K562 (cell line): ENCODE measurements at regions not wholly inside any gene's neighbourhood (a gene's known extent, or its start where the extent isn't known, plus 50 kb on each side); places are given as distances from the start of the nearest gene placed in this dataset.

Source experiments
- CXXC5 ChIP-seq: fragments of 250-450 bp; sonication (Bioruptor Pico); IDR thresholded peaks from 2 replicates; pipeline ENCODE4 v1.8.0; 2022; ENCODE audit warnings: inconsistent platforms, mild to moderate bottlenecking, moderate library complexity
- DACH1 ChIP-seq: fragments of 450-650 bp; IDR thresholded peaks from 2 replicates; pipeline ENCODE4 v1.6.1; 2018; ENCODE audit not compliant: partially characterized antibody
- FOXA1 ChIP-seq: fragments of 450-650 bp; IDR thresholded peaks from 2 replicates; pipeline ENCODE4 v1.6.1; 2016; ENCODE audit warnings: mild to moderate bottlenecking, borderline replicate concordance
- MBD2 ChIP-seq: sonication (generic); IDR thresholded peaks from 2 replicates; pipeline ENCODE4 v1.6.1; 2016; ENCODE audit warnings: low read depth, borderline replicate concordance
- SPI1 ChIP-seq: IDR thresholded peaks from 2 replicates; pipeline ENCODE4 v1.6.1; 2011; ENCODE audit warnings: low read depth, low read length, control low read depth, borderline replicate concordance
- TCF3 ChIP-seq: sonication (generic); formaldehyde crosslinking; IDR thresholded peaks from 2 replicates; pipeline ENCODE4 v1.4.0; 2020; ENCODE audit warnings: mild to moderate bottlenecking, missing genetic modification reagents
- THAP12 ChIP-seq: fragments of 250-450 bp; sonication (Bioruptor Pico); IDR thresholded peaks from 2 replicates; pipeline ENCODE4 v1.9.0; 2021; ENCODE audit warnings: mild to moderate bottlenecking, inconsistent platforms
- U2AF1 ChIP-seq: fragments of 200-400 bp; formaldehyde crosslinking; optimal IDR thresholded peaks from 2 replicates; pipeline ENCODE3; 2017; ENCODE audit warnings: mild to moderate bottlenecking, low read depth, low read length, moderate library complexity
- ZNF197 ChIP-seq: fragments of 200-800 bp; sonication (Bioruptor generic); IDR thresholded peaks from 2 replicates; pipeline ENCODE4 v1.6.1; 2016; ENCODE audit warnings: low read depth, missing genetic modification characterization, missing compliant biosample characterization
- TF ChIP-seq, protein P1 (sequence below): fragments of 450-650 bp; IDR thresholded peaks from one replicate; pipeline ENCODE4 v1.6.1; 2018; ENCODE audit warnings: mild to moderate bottlenecking, moderate library complexity; ENCODE audit not compliant: partially characterized antibody
- TF ChIP-seq, protein P2 (sequence below), 3 experiments: fragments of 200-800 bp in 1 of 3; fragments of 250-450 bp in 1 of 3; fragments of 450-650 bp in 1 of 3; sonication (Bioruptor Pico) in 1 of 3; sonication (Bioruptor generic) in 1 of 3; formaldehyde crosslinking in 1 of 3; IDR thresholded peaks; 2 replicates each; pipeline versions ENCODE4 v1.6.1 to v1.8.0; 2016 to 2022; ENCODE audit warnings: mild to moderate bottlenecking in 2 of 3, missing genetic modification characterization in 2 of 3, missing compliant biosample characterization in 1 of 3, moderate library complexity in 1 of 3

GRCh38 chr1:168466092-168466713 lies 77.6 kb downstream of the XCL2 start (continued):
- TF ChIP-seq, protein P1, sequence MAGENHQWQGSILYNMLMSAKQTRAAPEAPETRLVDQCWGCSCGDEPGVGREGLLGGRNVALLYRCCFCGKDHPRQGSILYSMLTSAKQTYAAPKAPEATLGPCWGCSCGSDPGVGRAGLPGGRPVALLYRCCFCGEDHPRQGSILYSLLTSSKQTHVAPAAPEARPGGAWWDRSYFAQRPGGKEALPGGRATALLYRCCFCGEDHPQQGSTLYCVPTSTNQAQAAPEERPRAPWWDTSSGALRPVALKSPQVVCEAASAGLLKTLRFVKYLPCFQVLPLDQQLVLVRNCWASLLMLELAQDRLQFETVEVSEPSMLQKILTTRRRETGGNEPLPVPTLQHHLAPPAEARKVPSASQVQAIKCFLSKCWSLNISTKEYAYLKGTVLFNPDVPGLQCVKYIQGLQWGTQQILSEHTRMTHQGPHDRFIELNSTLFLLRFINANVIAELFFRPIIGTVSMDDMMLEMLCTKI, result no peak
- TF ChIP-seq THAP12 (CRISPR knock-in tag), result no peak
- TF ChIP-seq, protein P2, sequence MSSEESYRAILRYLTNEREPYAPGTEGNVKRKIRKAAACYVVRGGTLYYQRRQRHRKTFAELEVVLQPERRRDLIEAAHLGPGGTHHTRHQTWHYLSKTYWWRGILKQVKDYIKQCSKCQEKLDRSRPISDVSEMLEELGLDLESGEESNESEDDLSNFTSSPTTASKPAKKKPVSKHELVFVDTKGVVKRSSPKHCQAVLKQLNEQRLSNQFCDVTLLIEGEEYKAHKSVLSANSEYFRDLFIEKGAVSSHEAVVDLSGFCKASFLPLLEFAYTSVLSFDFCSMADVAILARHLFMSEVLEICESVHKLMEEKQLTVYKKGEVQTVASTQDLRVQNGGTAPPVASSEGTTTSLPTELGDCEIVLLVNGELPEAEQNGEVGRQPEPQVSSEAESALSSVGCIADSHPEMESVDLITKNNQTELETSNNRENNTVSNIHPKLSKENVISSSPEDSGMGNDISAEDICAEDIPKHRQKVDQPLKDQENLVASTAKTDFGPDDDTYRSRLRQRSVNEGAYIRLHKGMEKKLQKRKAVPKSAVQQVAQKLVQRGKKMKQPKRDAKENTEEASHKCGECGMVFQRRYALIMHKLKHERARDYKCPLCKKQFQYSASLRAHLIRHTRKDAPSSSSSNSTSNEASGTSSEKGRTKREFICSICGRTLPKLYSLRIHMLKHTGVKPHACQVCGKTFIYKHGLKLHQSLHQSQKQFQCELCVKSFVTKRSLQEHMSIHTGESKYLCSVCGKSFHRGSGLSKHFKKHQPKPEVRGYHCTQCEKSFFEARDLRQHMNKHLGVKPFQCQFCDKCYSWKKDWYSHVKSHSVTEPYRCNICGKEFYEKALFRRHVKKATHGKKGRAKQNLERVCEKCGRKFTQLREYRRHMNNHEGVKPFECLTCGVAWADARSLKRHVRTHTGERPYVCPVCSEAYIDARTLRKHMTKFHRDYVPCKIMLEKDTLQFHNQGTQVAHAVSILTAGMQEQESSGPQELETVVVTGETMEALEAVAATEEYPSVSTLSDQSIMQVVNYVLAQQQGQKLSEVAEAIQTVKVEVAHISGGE (CRISPR knock-in tag; IDR thresholded peaks at IDR 0.05), result no peak
- TF ChIP-seq CXXC5, result peak; percentile 47; the same call in 1 of the 2 replicates
- TF ChIP-seq SPI1, result no peak
- TF ChIP-seq MBD2, result no peak
- TF ChIP-seq DACH1, result no peak
- peak; percentile 52 for TF ChIP-seq TCF3 (CRISPR knock-in tag)
- TF ChIP-seq FOXA1, result no peak
- TF ChIP-seq U2AF1, result no peak
- TF ChIP-seq ZNF197 (CRISPR knock-in tag), result no peak
